SK-N-SH (cell line): ENCODE measurements at regions not wholly inside any gene's neighbourhood (a gene's known extent, or its start where the extent isn't known, plus 50 kb on each side); places are given as distances from the start of the nearest gene placed in this dataset.

Experiments
- CTCF ChIA-PET: fragments of 300-600, 350-600 bp; formaldehyde crosslinking; extraction: SDS; loops from one replicate; lab custom pipeline; 2021; lab: Yijun Ruan, JAX
- POLR2A ChIA-PET: fragments of 350-600 bp; sonication (Branson Sonifier 250); formaldehyde crosslinking; extraction: SDS; loops from one replicate; lab custom pipeline; 2020; ENCODE audit warnings: antibody characterized with exemption, inconsistent platforms; lab: Yijun Ruan, JAX
- DNase-seq: peaks from one replicate; pipeline ENCODE4 v3.0.0; 2012
- H2AFZ ChIP-seq: fragments of 200-600 bp; sonication (generic); 2 replicates; pipeline ENCODE4 v1.8.1; 2016; ENCODE audit warnings: antibody characterized with exemption, mild to moderate bottlenecking, low read depth
- H3F3A ChIP-seq: fragments of 200-600 bp; sonication (generic); replicated peaks from 2 replicates; pipeline ENCODE3; 2016; ENCODE audit warnings: antibody characterized with exemption, mild to moderate bottlenecking; ENCODE audit not compliant: insufficient read depth
- H3K27ac ChIP-seq, 2 experiments: fragments of 200-500 bp in 1 of 2; fragments of 200-600 bp in 1 of 2; sonication (Bioruptor generic) in 1 of 2; sonication (generic), shearing (Covaris generic) in 1 of 2; 2 replicates each; pipeline versions ENCODE4 v1.5.1 to v1.6.1; 2014 to 2016; ENCODE audit warnings: low read depth in 2 of 2, inconsistent platforms in 1 of 2, low read length in 1 of 2, mild to moderate bottlenecking in 1 of 2, mixed read lengths in 1 of 2
- H3K27me3 ChIP-seq: fragments of 200-600 bp; sonication (generic), shearing (Covaris generic); 2 replicates; pipeline ENCODE4 v1.6.1; 2016; ENCODE audit warnings: mixed run types; ENCODE audit not compliant: insufficient read depth
- H3K36me3 ChIP-seq, 2 experiments: fragments of 200-500 bp in 1 of 2; fragments of 200-600 bp in 1 of 2; sonication (Bioruptor generic) in 1 of 2; sonication (generic) in 1 of 2; replicated peaks in 1 of 2; 2 replicates each; pipeline versions ENCODE3 to v1.5.1; 2014 to 2016; ENCODE audit warnings: low read length in 1 of 2, mild to moderate bottlenecking in 1 of 2; ENCODE audit not compliant: insufficient read depth in 2 of 2, control insufficient read depth in 1 of 2
- H3K4me1 ChIP-seq, 2 experiments: fragments of 200-500 bp in 1 of 2; fragments of 200-600 bp in 1 of 2; sonication (Bioruptor generic) in 1 of 2; sonication (generic), shearing (Covaris generic) in 1 of 2; 2 replicates each; pipeline versions ENCODE4 v1.5.1 to v1.6.1; 2014 to 2016; ENCODE audit warnings: low read depth in 1 of 2, low read length in 1 of 2, mixed run types in 1 of 2; ENCODE audit not compliant: insufficient read depth in 2 of 2, control insufficient read depth in 1 of 2
- H3K4me2 ChIP-seq: fragments of 200-600 bp; sonication (generic), shearing (Covaris generic); 2 replicates; pipeline ENCODE4 v1.6.1; 2017; ENCODE audit warnings: mixed run types
- H3K4me3 ChIP-seq, 2 experiments: fragments of 200-500 bp in 1 of 2; fragments of 200-600 bp in 1 of 2; sonication (Bioruptor generic) in 1 of 2; sonication (generic), shearing (Covaris generic) in 1 of 2; 2 replicates each; pipeline versions ENCODE4 v1.5.1 to v1.8.1; 2014 to 2016; ENCODE audit warnings: low read depth in 2 of 2, inconsistent platforms in 1 of 2, low read length in 1 of 2, mild to moderate bottlenecking in 1 of 2, mixed read lengths in 1 of 2, moderate library complexity in 1 of 2
- H3K79me2 ChIP-seq: fragments of 200-600 bp; sonication (generic); 2 replicates; pipeline ENCODE4 v1.8.1; 2017; ENCODE audit warnings: mild to moderate bottlenecking; ENCODE audit not compliant: insufficient read depth
- H3K9ac ChIP-seq: fragments of 200-600 bp; sonication (generic); 2 replicates; pipeline ENCODE4 v1.6.1; 2017; ENCODE audit warnings: mixed run types
- H3K9me2 ChIP-seq: fragments of 200-600 bp; sonication (generic); 2 replicates; pipeline ENCODE4 v1.6.1; 2017; ENCODE audit warnings: mixed run types
- H3K9me3 ChIP-seq: fragments of 200-600 bp; sonication (generic); 2 replicates; pipeline ENCODE4 v1.6.1; 2017; ENCODE audit warnings: mixed run types, mild to moderate bottlenecking, moderate library complexity
- H4K20me1 ChIP-seq: fragments of 200-600 bp; sonication (generic); 2 replicates; pipeline ENCODE4 v1.6.1; 2017; ENCODE audit warnings: mild to moderate bottlenecking, mixed run types; ENCODE audit not compliant: insufficient read depth
- CHD2 ChIP-seq: fragments of 150-350 bp; IDR thresholded peaks from 2 replicates; pipeline ENCODE4 v1.6.1; 2018; ENCODE audit warnings: low read length; ENCODE audit not compliant: partially characterized antibody
- CTCF ChIP-seq: fragments of 200-600 bp; sonication (generic); IDR thresholded peaks from 2 replicates; pipeline ENCODE4 v1.6.1; 2017; ENCODE audit warnings: antibody characterized with exemption, mild to moderate bottlenecking, moderate library complexity
- ELF1 ChIP-seq: IDR thresholded peaks from 2 replicates; pipeline ENCODE4 v1.4.0; 2012
- EP300 ChIP-seq, 2 experiments: IDR thresholded peaks; 2 replicates each; pipeline versions ENCODE4 v1.4.0 to v1.6.1; 2012; ENCODE audit warnings: borderline replicate concordance in 1 of 2, low read depth in 1 of 2, low read length in 1 of 2
- FOXM1 ChIP-seq: IDR thresholded peaks from 2 replicates; pipeline ENCODE4 v1.4.0; 2012; ENCODE audit warnings: low read depth, mild to moderate bottlenecking
- GABPA ChIP-seq: IDR thresholded peaks from 2 replicates; pipeline ENCODE4 v1.4.0; 2012; ENCODE audit warnings: low read depth, mild to moderate bottlenecking
- GATA2 ChIP-seq: sonication (generic); formaldehyde crosslinking; IDR thresholded peaks from 2 replicates; pipeline ENCODE4 v1.5.0; 2020; ENCODE audit warnings: mild to moderate bottlenecking, missing genetic modification reagents
- MXI1 ChIP-seq: IDR thresholded peaks from 2 replicates; pipeline ENCODE4 v1.6.1; 2012; ENCODE audit warnings: mild to moderate bottlenecking, low read depth, low read length, improper control_type of control experiment
- NFIC ChIP-seq: IDR thresholded peaks from 2 replicates; pipeline ENCODE4 v1.4.0; 2012; ENCODE audit warnings: borderline replicate concordance
- PBX3 ChIP-seq: IDR thresholded peaks from 2 replicates; pipeline ENCODE4; 2012
- POLR2AphosphoS5 ChIP-seq: IDR thresholded peaks from 2 replicates; pipeline ENCODE4 v1.6.1; 2012; ENCODE audit warnings: low read depth, low read length
- RAD21 ChIP-seq: IDR thresholded peaks from 2 replicates; pipeline ENCODE4 v1.6.1; 2012; ENCODE audit warnings: mild to moderate bottlenecking, low read length
- RCOR1 ChIP-seq: fragments of 150-350 bp; IDR thresholded peaks from 2 replicates; pipeline ENCODE4 v1.6.1; 2017; ENCODE audit warnings: antibody characterized with exemption, low read length
- REST ChIP-seq: IDR thresholded peaks from 2 replicates; pipeline ENCODE4 v1.6.1; 2012; ENCODE audit warnings: mild to moderate bottlenecking, low read depth, low read length, moderate library complexity
- RFX5 ChIP-seq: IDR thresholded peaks from 2 replicates; pipeline ENCODE4 v1.6.1; 2012; ENCODE audit warnings: mild to moderate bottlenecking, improper control_type of control experiment, low read length
- RXRA ChIP-seq: IDR thresholded peaks from 2 replicates; pipeline ENCODE4 v1.4.0; 2012; ENCODE audit warnings: low read depth, mild to moderate bottlenecking, borderline replicate concordance
- SIN3A ChIP-seq: IDR thresholded peaks from 2 replicates; pipeline ENCODE4 v1.6.1; 2012; ENCODE audit warnings: low read depth, mild to moderate bottlenecking, low read length, moderate library complexity, borderline replicate concordance
- TAF1 ChIP-seq: IDR thresholded peaks from 2 replicates; pipeline ENCODE4 v1.6.1; 2012; ENCODE audit warnings: low read depth, mild to moderate bottlenecking, low read length, moderate library complexity, borderline replicate concordance
- USF1 ChIP-seq: IDR thresholded peaks from 2 replicates; pipeline ENCODE4 v1.4.0; 2012; ENCODE audit warnings: low read depth, borderline replicate concordance
- ZBTB33 ChIP-seq: IDR thresholded peaks from 2 replicates; pipeline ENCODE4 v1.4.0; 2012; ENCODE audit warnings: low read depth, borderline replicate concordance
- WGBS: methylation state at CpG from one replicate; pipeline ENCODE4 v1.1.6; 2017; ENCODE audit warnings: low lambda C conversion rate; 5-methylcytosine and 5-hydroxymethylcytosine counted together

- H3K79me2 ChIP-seq, result no peaks in the 10 kb centered on the region
- no peaks in the 10 kb centered on the region for H3K27me3 ChIP-seq
- H3K36me3 ChIP-seq, result no peaks in the 10 kb centered on the region
- POLR2A ChIA-PET, result no interaction called here
- no peak overlapping the region for H3K27ac ChIP-seq
- CTCF ChIA-PET, result interaction anchor here (0.6 kb wide), 1 partner anchor 12 kb away, joined by 3 read pairs; no protein-coding TSS in a partner anchor
- no peak overlapping the region for H3K4me2 ChIP-seq
- no peaks in the 10 kb centered on the region; a peak in 1 of 4 replicates for H3K4me1 ChIP-seq
- no peaks in the 10 kb centered on the region for H3F3A ChIP-seq
- H3K9me2 ChIP-seq, result no peaks in the 10 kb centered on the region
- TF ChIP-seq CHD2, result no peak
- TF ChIP-seq EP300 (IDR thresholded peaks at IDR 0.05; ENCODE audit: borderline replicate concordance in 1 of 2, low read depth in 1 of 2, low read length in 1 of 2), result no peak
- no peak for TF ChIP-seq RAD21
- no peak for TF ChIP-seq FOXM1
- no peak for TF ChIP-seq USF1
- TF ChIP-seq RXRA, result no peak
- TF ChIP-seq POLR2AphosphoS5, result no peak
- no peak for TF ChIP-seq RCOR1
- TF ChIP-seq GATA2, result no peak
- TF ChIP-seq ELF1, result no peak
- no peak for TF ChIP-seq ZBTB33
- H3K9ac ChIP-seq, result no peak overlapping the region
- 25% methylated on average over 4 of the region's 4 CpGs for WGBS
- H3K9me3 ChIP-seq, result no peaks in the 10 kb centered on the region; the same call in 1 of the 2 replicates
- DNase-seq, result no peak
- no peaks in the 10 kb centered on the region for H4K20me1 ChIP-seq
- H2AFZ ChIP-seq, result no peak overlapping the region
- H3K4me3 ChIP-seq, result no peak overlapping the region
These were observed 159.9 kb upstream of the ADCY1 start for GRCh38 chr7:45414226-45414625.

- no peaks in the 10 kb centered on the region for H4K20me1 ChIP-seq
- no peak for DNase-seq
- no peak overlapping the region for H3K4me2 ChIP-seq
- H2AFZ ChIP-seq, result no peak overlapping the region
- ChIA-PET CTCF (interaction anchor here (0.6 to 1.6 kb wide), 3 partner anchors 8 to 62 kb away, joined by 3 to 6 read pairs (median 4); no protein-coding TSS in a partner anchor), POLR2A (no interaction called here)
- no peaks in the 10 kb centered on the region for H3K79me2 ChIP-seq
- H3K4me3 ChIP-seq, result no peak overlapping the region
- no peak overlapping the region for H3K9ac ChIP-seq
- H3K36me3 ChIP-seq, result no peaks in the 10 kb centered on the region
- no peaks in the 10 kb centered on the region for H3K27me3 ChIP-seq
- no peaks in the 10 kb centered on the region for H3F3A ChIP-seq
- peaks cover 0 to 2% of the 10 kb centered on the region in 2 experiments; a peak in 1 of 4 replicates for H3K4me1 ChIP-seq
- no peaks in the 10 kb centered on the region; the same call in 1 of the 2 replicates for H3K9me3 ChIP-seq
- H3K9me2 ChIP-seq, result no peaks in the 10 kb centered on the region
- no peak overlapping the region for H3K27ac ChIP-seq
- 33% methylated on average over 2 of the region's 2 CpGs for WGBS
- no peak for TF ChIP-seq REST
- no peak for TF ChIP-seq TAF1
- TF ChIP-seq RCOR1, result no peak
- TF ChIP-seq MXI1, result no peak
- TF ChIP-seq CTCF, result no peak
- TF ChIP-seq NFIC, result no peak
- TF ChIP-seq GABPA, result no peak
- no peak for TF ChIP-seq SIN3A
- no peak for TF ChIP-seq PBX3
- no peak for TF ChIP-seq CHD2
- no peak for TF ChIP-seq RFX5
- no peak for TF ChIP-seq POLR2AphosphoS5
These were observed 158.9 kb upstream of the ADCY1 start for GRCh38 chr7:45415265-45415664.
